Suprapubic skin (tissue), 4 donors: ENCODE measurements at regions not wholly inside any gene's neighbourhood (a gene's known extent, or its start where the extent isn't known, plus 50 kb on each side); places are given as distances from the start of the nearest gene placed in this dataset.
"Not testable (repeated sequence)": the region's sequence is repeated elsewhere in the genome, so short reads cannot be mapped to it uniquely, and the experiment has no call there.

Experiments
- CTCF ChIP-seq, 2 donors: fragments of 200-600 bp in 1 of 2; fragments of 450-650 bp in 1 of 2; sonication (generic) in 1 of 2; IDR thresholded peaks; one replicate each; pipeline ENCODE4 v1.5.1; 2016 to 2019; ENCODE audit warnings: antibody characterized with exemption in 2 of 2, mild to moderate bottlenecking in 1 of 2, moderate library complexity in 1 of 2
- EP300 ChIP-seq: sonication (generic); formaldehyde crosslinking; IDR thresholded peaks from one replicate; pipeline ENCODE4 v1.6.1; 2017; ENCODE audit warnings: antibody characterized with exemption
- POLR2A ChIP-seq, 2 donors: fragments of 450-650 bp; IDR thresholded peaks; one replicate each; pipeline ENCODE4 v1.6.1; 2017; ENCODE audit warnings: antibody characterized with exemption in 2 of 2, mild to moderate bottlenecking in 2 of 2, moderate library complexity in 2 of 2
- POLR2AphosphoS5 ChIP-seq, 3 donors: sonication (generic); formaldehyde crosslinking; IDR thresholded peaks; one replicate each; pipeline ENCODE4 v1.6.1; 2017; ENCODE audit warnings: antibody characterized with exemption in 3 of 3

DNA sequence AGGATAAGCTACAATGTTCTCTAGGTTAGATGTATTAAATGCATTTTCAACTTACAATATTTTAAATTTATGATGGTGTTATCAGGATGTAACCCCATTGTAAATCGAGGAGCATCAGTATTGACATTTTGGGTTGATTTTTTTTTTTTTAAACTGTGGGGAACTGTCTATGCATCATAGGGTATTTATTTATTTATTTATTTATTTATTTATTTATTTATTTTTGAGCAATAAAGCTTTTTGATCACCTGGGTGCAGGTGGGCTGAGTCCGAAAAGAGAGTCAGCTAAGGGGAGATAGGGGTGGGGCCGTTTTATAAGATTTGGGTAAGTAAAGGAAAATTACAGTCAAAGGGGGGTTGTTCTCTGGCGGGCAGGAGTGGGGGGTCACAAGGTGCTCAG, 367.5 kb downstream of the OXSM start:
- not testable (repeated sequence) for TF ChIP-seq POLR2A (IDR thresholded peaks at IDR 0.05); CTCF (IDR thresholded peaks at IDR 0.05); EP300; POLR2AphosphoS5 (IDR thresholded peaks at IDR 0.05)
